GM21367 (cell line): ENCODE measurements at regions not wholly inside any gene's neighbourhood (a gene's known extent, or its start where the extent isn't known, plus 50 kb on each side); places are given as distances from the start of the nearest gene placed in this dataset.

Source experiments
- ATAC-seq: cut with Tn5 transposase; IDR thresholded peaks from one replicate; pipeline ENCODE4 v1.9.1; 2021; ENCODE audit not compliant: unreplicated experiment

DNA sequence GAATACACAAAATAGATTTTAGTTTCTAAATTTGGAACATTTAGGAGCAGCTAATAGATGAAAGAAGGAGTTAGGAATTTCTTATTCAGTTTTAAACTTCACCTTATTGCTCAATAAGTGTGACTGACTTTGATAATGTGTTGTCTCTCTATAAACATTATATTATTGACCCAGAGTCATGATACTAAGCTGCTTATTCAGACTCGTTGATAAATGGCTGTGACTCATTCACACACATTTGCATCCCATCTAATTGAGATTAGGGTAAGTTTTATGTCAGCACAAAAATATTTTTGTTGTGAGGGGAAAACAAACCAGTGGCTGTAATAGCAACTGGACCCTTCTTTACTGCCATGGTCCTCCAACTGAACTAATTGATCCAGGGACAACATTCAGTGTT, 137.6 kb downstream of the GOLIM4 start:
- ATAC-seq: no peak

DNA sequence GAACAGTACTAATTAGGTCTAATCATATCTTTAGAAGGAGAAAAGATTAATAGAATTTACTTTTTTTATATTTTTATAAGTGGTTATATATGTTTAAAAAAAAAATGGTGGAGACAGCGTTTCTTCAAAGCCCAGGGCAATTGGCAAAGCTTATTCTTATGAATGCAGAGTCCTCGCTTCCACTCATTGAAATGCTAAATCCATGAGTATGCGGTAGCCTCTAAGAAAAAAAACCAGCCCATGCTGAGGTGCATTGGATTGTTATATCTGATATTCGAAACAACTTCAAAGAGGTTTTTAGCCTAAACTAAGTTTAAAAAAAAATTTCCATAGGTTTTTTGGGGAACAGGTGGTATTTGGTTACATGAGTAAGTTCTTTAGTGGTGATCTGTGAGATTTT, 142.8 kb downstream of the GOLIM4 start:
- ATAC-seq: no peak

DNA sequence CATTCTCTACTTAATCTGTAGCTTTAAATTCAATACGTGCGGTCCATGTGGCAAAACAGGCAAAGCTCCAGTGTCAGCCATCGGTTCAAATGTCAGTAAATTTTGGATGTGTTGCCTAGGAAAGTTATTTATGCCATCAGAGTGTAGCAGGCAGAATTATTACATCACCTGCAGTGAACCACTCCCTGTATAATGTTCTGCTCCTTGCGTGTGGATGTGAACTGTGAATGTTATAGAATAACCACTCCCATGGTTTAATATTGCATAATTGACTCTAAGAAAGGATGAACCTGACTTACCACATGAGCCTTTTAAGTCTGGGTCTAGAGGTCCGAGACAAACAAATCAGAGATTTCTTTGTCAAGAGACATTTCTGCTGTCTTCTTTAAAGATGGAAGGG, 145.5 kb downstream of the GOLIM4 start:
- no peak for ATAC-seq

DNA sequence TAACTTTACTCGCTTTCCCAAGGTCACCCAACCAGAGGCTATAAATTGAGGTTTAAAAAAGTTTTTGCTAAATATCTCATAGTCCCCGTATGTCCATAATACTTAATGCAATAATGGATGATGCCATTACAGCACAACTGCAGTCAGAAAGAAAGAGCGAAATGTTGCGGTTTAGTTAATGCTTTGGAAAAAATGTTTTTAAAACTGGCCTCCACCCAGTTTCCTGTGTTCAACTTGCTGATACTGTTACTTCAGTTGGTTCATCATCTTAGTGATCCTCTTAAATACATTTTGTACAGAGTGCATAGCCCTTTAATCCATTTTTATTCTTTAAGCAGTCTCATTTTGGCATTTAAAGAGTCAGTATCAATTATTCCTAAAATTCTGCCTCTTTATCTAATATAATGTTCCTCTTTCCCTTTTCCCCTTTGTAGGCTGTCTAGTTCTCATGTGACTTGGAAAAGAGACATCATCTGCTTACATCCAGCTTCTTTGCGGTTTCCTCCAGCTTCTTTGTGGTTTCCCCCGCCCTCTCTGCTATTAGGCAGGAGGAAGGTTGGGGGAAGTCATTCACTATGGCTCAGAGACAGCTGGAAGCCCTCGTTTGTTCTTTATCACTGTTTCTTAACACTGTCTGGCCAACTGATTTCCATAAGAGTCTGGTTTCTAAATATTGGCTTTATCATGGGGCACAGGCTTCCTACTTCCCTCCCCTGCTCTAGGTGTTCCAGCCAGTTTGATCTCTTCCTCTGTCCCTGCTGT, 154.3 kb downstream of the GOLIM4 start:
- no peak for ATAC-seq

DNA sequence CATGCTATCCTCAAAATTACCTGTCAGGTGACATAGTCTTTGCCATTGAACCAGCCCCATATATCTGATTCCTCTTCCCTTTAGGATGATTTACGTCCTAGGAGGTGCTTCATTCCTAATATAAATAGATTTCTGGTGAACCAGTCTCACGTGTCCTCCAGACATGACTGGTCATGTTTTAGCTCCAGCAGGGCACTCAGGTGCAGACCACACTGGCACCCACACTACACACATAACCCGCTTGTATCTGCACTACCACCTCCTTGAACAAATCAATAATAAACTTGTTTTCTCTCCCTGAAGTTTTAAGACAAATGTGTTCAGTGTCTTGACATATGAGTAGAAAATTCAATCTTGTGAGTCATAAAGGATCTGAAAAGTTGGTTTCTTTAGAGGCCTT, 155.5 kb downstream of the GOLIM4 start:
- no peak for ATAC-seq

DNA sequence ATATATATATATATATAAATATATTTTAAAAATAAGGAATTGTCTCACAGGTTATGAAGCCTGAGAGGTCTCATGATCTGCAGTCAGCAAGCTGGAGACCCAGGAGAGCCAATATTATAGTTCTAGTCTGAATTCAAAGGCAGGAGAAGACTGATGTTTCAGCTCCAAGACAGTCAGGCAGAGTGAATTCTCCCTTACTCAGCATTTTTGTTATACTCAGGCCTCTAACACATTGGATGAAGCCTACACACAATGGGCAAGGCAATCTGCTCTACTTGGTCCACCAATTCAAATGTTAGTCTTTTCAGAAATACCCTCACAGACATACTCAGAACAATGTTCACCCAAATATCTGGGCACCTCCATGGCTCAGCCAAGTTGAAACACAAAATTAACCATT, 157.2 kb downstream of the GOLIM4 start:
- no peak for ATAC-seq

DNA sequence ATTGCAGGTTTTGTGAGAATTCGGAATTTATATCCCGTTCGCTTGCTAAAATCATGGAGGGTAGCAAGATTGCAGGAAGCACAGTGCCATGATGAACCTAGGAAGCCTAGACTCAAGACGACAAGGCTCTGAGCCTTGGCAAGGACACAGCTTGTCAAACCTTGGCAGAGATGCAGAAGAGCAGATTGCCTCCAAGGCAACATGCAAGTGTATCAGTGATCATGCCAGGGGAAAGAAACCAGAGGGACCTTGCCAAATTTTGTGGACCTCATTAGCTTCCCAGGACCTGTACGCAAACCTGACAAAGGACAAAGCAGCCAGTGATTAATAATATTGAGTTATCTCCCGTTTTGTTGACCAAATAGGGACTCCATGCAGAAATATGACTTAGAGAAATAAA, 159.7 kb downstream of the GOLIM4 start:
- no peak for ATAC-seq

DNA sequence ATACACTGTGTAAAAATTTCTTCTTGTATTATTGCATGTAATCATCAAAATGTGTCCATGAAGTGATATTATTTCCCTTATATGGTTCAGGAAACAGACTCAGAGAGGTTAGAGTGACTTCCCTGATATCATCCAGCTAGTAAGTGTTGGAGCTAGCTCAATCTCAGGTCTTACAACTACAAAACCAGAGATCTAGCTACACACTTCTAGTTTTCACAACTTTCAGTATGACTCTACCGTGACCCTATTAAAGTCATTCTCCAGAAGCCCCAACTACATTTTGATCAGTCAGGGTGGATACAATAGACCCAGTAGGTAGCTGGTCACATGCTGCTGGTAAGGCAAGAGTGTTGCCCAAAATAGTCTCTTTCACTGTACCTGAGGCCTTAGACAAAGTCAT, 165.3 kb downstream of the GOLIM4 start:
- ATAC-seq: no peak

DNA sequence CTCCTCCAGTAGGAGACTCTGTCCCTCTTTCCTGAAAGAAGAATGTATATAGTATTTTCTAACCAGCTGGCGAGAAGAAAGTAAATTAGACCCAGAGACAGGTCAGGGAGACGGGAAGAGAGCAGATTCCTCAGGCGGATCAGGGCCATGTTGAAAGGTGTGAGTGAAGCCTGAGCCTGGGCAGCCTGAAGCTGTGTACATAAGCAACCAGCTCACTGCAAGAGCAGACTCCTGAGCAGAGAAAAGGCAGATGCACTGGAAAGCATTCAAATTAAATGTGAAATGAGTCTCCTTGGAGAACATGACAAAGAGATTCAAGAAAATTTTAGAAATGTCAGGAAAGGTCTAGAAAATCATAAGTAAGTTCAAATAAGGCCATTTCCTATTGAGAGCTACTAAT, 165.8 kb downstream of the GOLIM4 start:
- no peak for ATAC-seq

DNA sequence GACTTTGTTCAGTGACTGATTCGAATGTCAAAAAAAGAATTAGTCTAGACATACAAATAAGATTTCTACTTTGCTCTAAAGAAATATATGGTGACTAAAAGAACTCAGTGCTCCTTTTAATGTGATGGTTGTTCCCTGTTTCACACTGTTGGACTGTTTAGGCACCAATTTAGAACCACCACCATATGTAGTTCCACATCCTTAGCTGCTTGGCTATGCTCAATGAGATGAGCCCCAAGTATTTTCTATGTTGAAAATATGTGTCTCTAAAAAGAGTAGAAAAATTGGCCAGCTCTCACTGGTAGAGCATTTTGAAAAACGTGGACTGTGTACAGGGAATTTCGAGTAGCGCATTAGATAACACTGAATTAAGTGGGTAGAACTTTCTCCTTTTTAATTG, 167.3 kb downstream of the GOLIM4 start:
- ATAC-seq: no peak

DNA sequence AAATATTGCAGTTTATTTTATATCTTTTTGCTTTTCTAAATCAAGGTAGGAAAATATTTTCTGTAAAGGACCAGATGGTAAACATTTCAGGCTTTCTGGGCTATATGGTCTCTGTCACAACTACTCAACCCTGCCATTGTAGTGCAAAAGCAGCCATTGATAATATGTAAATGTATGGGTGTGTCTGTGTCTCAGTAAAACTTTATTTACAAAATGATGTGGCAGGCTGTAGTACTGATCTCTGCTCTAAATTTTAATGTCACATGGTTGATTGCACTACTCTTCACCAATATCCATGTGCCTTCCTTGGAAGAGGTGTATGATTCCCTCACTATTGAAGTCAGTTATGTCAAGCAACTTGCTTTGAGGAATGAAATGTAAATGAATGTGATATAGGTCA, 175.0 kb downstream of the GOLIM4 start:
- no peak for ATAC-seq

DNA sequence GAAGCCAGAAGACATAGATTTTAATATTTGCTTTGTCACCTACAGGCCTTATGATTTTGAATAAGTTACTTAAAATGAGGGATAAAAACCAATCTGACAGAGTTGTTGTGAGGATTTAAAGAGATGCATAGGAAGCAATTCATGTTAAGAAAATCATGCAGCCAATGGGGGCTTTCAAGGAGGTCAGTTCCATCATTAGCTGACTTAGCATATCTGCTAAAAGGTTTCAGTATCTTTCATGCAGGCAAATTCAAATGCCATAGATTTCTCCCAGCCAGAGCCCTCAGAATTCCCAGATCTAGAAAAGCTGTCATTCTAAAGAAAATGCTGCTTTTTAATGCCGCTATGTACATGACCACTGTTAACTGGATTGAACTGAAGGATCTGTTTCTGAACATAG, 176.1 kb downstream of the GOLIM4 start:
- no peak for ATAC-seq

DNA sequence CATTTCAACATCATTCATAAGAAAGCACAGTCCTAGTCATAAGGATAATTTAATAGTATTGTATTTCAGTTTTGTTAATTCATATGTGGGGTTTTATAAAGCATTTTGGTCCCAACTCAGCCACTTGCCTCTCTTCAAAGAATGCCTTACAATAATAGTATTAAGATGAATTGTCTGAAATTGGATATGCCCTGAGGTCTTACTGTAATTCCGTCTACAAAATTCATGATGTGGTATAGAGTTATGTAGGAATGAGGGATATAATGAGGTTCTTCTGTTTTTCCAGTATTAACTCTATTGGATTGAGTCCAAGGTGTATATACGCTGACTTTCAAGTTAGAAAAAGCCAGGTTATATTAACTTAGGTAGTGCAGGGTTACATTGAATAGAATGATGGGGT, 177.0 kb downstream of the GOLIM4 start:
- ATAC-seq: no peak

DNA sequence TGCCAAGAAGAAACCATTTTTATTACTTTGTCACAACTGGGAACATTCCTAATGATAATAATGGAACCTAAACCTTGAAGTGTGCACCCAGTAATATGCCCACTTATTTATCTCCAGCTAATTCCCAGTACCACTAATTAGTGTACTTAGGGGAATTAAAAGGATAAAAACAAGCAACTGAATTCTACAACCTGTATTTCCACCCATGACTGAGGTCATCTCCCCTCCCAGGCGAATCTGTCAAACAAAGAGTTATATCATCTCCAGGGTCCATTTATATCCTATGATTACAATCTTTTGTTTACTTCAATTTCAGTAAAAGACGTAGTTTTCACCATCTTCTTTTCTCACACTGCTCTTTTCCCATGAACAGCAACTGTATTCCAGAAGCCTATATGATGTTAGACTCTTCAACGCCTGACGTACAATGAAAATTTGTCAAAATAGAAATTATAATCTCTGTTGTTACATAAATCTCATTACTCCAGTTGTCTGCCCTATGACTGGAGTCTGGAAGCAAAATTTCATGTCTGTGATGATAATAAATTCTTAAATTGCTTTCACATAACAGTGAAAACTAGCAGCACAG, 177.6 kb downstream of the GOLIM4 start:
- no peak for ATAC-seq

DNA sequence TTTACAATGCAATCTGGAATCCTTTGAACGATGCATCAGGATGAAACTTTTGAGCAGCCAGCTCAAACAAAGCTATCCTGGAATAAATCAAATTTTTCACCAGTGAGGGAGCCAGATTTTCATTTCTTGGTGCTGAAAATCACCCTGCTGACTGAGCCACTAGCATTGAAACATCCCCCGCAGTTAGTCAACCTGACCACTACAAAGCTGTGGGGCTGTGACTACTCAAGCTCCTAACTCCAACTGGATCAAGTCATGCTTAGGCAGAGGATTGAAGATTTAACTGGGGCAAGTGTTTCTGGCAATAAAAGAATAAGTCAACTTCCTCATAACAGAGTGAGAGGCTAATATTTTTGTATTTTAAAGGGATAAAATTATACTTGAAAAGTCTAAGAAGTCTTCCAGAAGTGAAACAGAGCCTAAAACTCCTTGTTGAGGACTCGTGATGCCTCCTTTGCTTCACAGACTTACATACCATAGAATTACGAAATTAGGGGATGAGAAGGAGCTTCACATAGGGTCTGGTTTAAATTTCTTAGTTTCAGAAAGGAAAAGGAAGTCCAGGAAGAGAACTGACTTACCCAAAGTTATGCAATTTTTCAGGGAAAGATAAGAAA, 177.8 kb downstream of the SERPINI1 start:
- no peak for ATAC-seq

DNA sequence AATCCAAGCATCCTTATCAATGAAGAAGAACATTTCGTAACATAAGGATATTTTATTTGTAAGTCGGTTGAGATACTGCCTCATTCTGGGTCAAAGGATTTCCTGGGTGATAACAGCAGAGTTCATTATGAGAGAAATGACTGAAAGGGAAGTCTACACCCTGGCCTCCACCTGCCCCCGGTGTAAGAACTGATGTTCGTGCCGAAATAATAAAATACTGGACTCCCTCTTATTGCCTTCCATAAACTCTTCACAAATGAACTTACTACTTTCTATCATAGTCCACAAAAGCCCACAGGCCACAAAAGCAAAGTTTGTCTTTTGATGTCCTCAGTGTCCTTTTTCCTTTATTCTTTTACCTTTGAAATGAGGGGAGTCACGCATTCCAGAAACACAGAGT, 174.4 kb downstream of the SERPINI1 start:
- no peak for ATAC-seq

DNA sequence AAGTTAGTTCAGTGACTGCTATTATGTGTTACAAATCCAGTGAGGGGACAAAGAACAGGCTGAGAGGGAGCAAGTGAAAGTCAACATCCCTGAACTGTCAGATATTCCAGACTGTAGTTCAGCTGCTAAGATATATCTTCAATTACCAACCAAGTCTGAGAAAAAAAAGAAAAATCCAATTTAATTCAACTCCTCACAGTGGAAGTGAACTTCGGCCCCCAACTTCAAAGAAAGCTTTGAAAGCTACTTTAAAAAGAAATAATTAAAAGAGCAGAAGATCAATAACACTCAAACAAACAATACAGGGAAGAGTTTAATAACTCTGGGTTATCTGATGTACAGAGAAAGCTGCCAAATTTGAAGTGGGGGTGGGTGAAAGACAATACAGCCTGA, 174.0 kb downstream of the SERPINI1 start:
- ATAC-seq: no peak

DNA sequence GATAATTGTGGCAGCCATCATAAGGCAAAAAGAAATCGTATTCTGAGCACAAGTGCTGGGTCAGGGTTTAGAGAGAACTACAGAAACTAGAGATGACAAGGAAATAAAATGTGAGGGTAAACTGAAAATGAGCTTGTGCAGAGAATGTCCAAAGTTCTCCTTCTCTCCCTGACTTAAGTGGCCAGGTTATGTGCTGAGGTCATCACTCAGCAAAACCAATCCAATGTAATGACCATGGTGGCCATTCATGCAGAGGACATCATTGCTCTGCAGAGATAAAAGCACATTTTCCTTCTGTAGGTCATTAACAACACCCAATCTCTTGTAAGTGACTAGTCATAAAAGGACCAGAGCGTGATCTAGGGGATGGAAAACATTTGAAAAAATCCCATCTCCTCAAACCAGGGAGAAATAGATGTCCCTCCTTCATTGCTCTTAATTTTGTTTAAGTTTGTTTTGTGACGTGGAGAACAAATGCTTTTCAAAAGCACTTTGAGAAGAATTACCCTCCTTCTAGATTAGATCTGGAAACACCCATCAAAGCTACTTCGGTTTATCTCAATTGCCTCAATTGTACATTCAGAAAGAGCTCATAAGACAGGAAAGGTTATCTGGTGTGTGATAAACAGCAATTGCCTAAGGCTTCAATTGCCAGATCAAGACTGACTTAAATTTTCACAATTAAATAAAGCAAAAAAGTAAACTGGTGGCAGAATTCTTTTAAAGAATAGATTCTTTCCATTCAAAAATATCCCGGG, 173.4 kb downstream of the SERPINI1 start:
- ATAC-seq: no peak

DNA sequence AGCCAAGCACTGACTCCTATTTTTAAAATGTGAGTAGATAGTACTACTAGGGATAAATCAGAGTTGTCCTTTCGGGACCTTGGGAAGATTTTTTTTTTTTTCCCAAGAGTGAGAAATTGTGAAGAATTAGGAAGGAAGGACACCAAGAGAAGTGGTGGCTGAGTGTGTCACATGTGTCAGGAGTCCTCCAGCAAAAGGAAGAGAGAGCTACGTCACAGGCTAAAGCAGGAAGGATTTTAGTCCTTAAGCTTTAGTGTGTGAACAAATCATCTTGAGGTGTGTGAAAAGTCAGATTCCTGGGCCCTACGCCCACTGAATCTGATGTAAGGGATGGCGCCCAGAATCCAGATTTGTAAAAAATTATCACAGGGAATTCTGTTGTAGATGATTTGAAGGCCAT, 172.7 kb downstream of the SERPINI1 start:
- ATAC-seq: no peak

DNA sequence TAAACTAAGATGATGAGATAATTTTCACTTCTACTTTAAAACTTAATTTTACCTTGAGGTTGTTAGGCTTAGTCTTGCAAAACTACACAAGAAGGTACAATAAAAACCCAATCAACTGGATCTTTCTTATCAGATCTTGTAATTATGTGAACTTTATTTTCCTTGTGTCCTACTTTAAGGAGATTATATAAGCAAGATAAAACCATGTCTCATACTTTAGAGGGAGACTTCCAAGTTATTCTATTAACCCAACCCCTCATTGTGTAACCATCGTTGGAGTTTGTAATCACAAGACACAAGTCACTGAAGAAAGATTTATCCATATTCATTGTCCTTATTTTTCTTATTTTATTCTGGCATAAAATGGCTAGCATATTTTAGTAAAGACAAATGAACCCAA, 165.6 kb downstream of the SERPINI1 start:
- no peak for ATAC-seq

DNA sequence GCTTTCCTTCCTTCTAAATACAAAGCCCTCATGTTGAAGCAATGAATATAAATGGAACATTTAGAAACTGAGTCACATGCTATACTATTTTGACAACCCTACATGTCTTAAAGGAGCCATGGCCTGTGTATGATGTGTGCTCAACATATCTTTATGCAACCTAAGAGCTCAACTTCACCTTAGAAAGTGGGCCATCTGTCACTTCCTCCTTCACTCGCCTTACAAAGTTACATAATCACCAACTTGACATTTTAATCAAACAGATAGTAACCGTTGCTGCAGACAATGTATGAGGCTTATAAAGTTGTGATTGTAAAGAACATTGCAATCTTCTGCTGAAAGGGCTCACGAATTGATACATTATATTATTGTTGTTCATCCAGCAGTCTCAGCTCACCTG, 163.6 kb downstream of the SERPINI1 start:
- no peak for ATAC-seq

DNA sequence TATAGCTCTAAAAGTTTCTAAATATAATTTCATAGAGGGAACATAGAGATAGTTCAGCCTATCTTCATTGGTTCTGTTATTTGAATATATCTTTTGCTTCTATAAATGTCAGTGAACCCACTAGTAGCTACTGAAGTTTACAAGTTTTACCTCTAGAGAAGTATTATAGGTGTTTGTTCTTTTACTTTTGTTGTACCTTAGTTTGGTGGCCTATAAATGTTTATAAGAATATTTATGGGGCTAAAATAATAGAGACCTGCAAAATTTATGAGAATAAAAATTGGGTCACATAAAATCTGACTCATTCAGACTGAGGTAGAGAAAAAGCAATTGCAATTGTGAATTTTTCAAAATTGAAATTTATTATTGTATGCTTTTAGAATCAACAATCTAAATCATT, 162.6 kb downstream of the SERPINI1 start:
- no peak for ATAC-seq
